H9 (cell line): ENCODE measurements at regions not wholly inside any gene's neighbourhood (a gene's known extent, or its start where the extent isn't known, plus 50 kb on each side); places are given as distances from the start of the nearest gene placed in this dataset.

Experiments
- DNase-seq: peaks from one replicate; pipeline ENCODE4 v3.0.0-alpha.2; 2017
- H2AFZ ChIP-seq: one replicate; pipeline ENCODE4 v1.6.1; 2013; ENCODE audit warnings: mild to moderate bottlenecking, low read length, control low read depth, moderate library complexity
- H2AK5ac ChIP-seq: 2 replicates; pipeline ENCODE4 v1.6.1; 2013; ENCODE audit warnings: low read length, control low read depth, mixed read lengths; ENCODE audit not compliant: insufficient read length
- H2BK120ac ChIP-seq: one replicate; pipeline ENCODE4 v1.6.1; 2013; ENCODE audit warnings: low read depth, mild to moderate bottlenecking, low read length, control low read depth, inconsistent platforms; ENCODE audit not compliant: poor library complexity, severe bottlenecking
- H2BK12ac ChIP-seq: 2 replicates; pipeline ENCODE4 v1.6.1; 2013; ENCODE audit warnings: low read length, control low read depth, mixed read lengths, low read depth; ENCODE audit not compliant: insufficient read length
- H2BK15ac ChIP-seq: 2 replicates; pipeline ENCODE4 v1.6.1; 2013; ENCODE audit warnings: low read depth, low read length, control low read depth
- H2BK20ac ChIP-seq: one replicate; pipeline ENCODE4 v1.6.1; 2013; ENCODE audit warnings: low read depth, mild to moderate bottlenecking, low read length, control low read depth, inconsistent platforms; ENCODE audit not compliant: poor library complexity, severe bottlenecking
- H2BK5ac ChIP-seq: 2 replicates; pipeline ENCODE4 v1.6.1; 2013; ENCODE audit warnings: low read length, control low read depth, mixed read lengths; ENCODE audit not compliant: insufficient read length
- H3K14ac ChIP-seq: 2 replicates; pipeline ENCODE4 v1.6.1; 2013; ENCODE audit warnings: low read length, control low read depth; ENCODE audit not compliant: insufficient read depth
- H3K18ac ChIP-seq: 2 replicates; pipeline ENCODE4 v1.6.1; 2013; ENCODE audit warnings: low read depth, mild to moderate bottlenecking, mixed read lengths, low read length, control low read depth; ENCODE audit not compliant: insufficient read length
- H3K23ac ChIP-seq: 2 replicates; pipeline ENCODE4 v1.6.1; 2013; ENCODE audit warnings: low read length, control low read depth, mixed read lengths, low read depth; ENCODE audit not compliant: insufficient read length
- H3K23me2 ChIP-seq: 2 replicates; pipeline ENCODE4 v1.6.1; 2013; ENCODE audit warnings: low read depth, mild to moderate bottlenecking, mixed read lengths, low read length, control low read depth; ENCODE audit not compliant: insufficient read length, poor library complexity, severe bottlenecking
- H3K27ac ChIP-seq: 2 replicates; pipeline ENCODE4 v1.5.1; 2013; ENCODE audit warnings: low read length, control low read depth, mixed read lengths, low read depth; ENCODE audit not compliant: insufficient read length
- H3K27me3 ChIP-seq: 2 replicates; pipeline ENCODE4 v1.6.1; 2013; ENCODE audit warnings: low read length, control low read depth, inconsistent platforms; ENCODE audit not compliant: insufficient read depth
- H3K4ac ChIP-seq: 2 replicates; pipeline ENCODE4 v1.6.1; 2013; ENCODE audit warnings: low read depth, mild to moderate bottlenecking, control low read depth, inconsistent platforms, low read length, moderate library complexity
- H3K4me1 ChIP-seq: 2 replicates; pipeline ENCODE4 v1.6.1; 2013; ENCODE audit warnings: low read length, control low read depth, inconsistent platforms; ENCODE audit not compliant: insufficient read depth
- H3K4me2 ChIP-seq: 2 replicates; pipeline ENCODE4 v1.6.1; 2013; ENCODE audit warnings: low read length, control low read depth, mixed read lengths; ENCODE audit not compliant: insufficient read length, insufficient read depth
- H3K56ac ChIP-seq: 2 replicates; pipeline ENCODE4 v1.6.1; 2013; ENCODE audit warnings: low read depth, mild to moderate bottlenecking, mixed read lengths, low read length, control low read depth; ENCODE audit not compliant: insufficient read length
- H3K79me1 ChIP-seq: 2 replicates; pipeline ENCODE4 v1.6.1; 2013; ENCODE audit warnings: low read depth, mild to moderate bottlenecking, moderate library complexity, low read length, control low read depth, inconsistent platforms; ENCODE audit not compliant: insufficient read depth, poor library complexity, severe bottlenecking
- H3K79me2 ChIP-seq: 2 replicates; pipeline ENCODE4 v1.6.1; 2013; ENCODE audit warnings: low read length, control low read depth, inconsistent platforms; ENCODE audit not compliant: insufficient read depth
- H3K9ac ChIP-seq: 2 replicates; pipeline ENCODE4 v1.6.1; 2013; ENCODE audit warnings: low read length, control low read depth, mixed read lengths; ENCODE audit not compliant: insufficient read length; ENCODE audit errors: extremely low read depth
- H3K9me3 ChIP-seq: one replicate; pipeline ENCODE4 v1.6.1; 2013; ENCODE audit warnings: low read depth, low read length, inconsistent platforms; ENCODE audit not compliant: control insufficient read depth
- H3T11ph ChIP-seq: one replicate; pipeline ENCODE4 v1.6.1; 2013; ENCODE audit warnings: mild to moderate bottlenecking, low read length, control low read depth, inconsistent platforms
- H4K20me1 ChIP-seq: one replicate; pipeline ENCODE4 v1.6.1; 2013; ENCODE audit not compliant: control insufficient read depth, insufficient read length, insufficient read depth
- H4K5ac ChIP-seq: 2 replicates; pipeline ENCODE4 v1.6.1; 2013; ENCODE audit warnings: low read depth, mild to moderate bottlenecking, mixed read lengths, low read length, control low read depth; ENCODE audit not compliant: insufficient read length
- H4K8ac ChIP-seq: replicated peaks from 2 replicates; pipeline ENCODE4 v1.6.1; 2013; ENCODE audit warnings: low read length, control low read depth, mixed read lengths, low read depth; ENCODE audit not compliant: insufficient read length
- H4K91ac ChIP-seq: 2 replicates; pipeline ENCODE4 v1.6.1; 2013; ENCODE audit warnings: low read depth, mild to moderate bottlenecking, moderate library complexity, mixed read lengths, low read length, control low read depth; ENCODE audit not compliant: insufficient read length
- H3K27ac Mint-ChIP-seq, 3 experiments: 2 replicates in 2 of 3; 3 replicates in 1 of 3; pipeline ENCODE4 v1.8.0; 2020 to 2021; ENCODE audit warnings: mixed read lengths in 3 of 3, mild to moderate bottlenecking in 1 of 3, moderate library complexity in 1 of 3
- H3K27me3 Mint-ChIP-seq: 2 replicates; pipeline ENCODE4 v1.8.0; 2021; ENCODE audit warnings: low read depth, mild to moderate bottlenecking, moderate library complexity, mixed read lengths
- H3K36me3 Mint-ChIP-seq, 3 experiments: 2 replicates in 2 of 3; 3 replicates in 1 of 3; pipeline ENCODE4 v1.8.0; 2020 to 2021; ENCODE audit warnings: low read depth in 3 of 3, mixed read lengths in 3 of 3; ENCODE audit not compliant: insufficient read depth in 1 of 3
- H3K4me1 Mint-ChIP-seq, 2 experiments: 2 replicates each; pipeline ENCODE4 v1.8.0; 2020; ENCODE audit warnings: mixed read lengths in 2 of 2
- H3K4me3 Mint-ChIP-seq, 2 experiments: 2 replicates in 1 of 2; 3 replicates in 1 of 2; pipeline ENCODE4 v1.8.0; 2020 to 2021; ENCODE audit warnings: mild to moderate bottlenecking in 2 of 2, mixed read lengths in 2 of 2, moderate library complexity in 1 of 2
- H3K9me3 Mint-ChIP-seq, 2 experiments: 2 replicates in 1 of 2; 3 replicates in 1 of 2; pipeline ENCODE4 v1.8.0; 2020; ENCODE audit warnings: mild to moderate bottlenecking in 2 of 2, mixed read lengths in 2 of 2, moderate library complexity in 1 of 2
- CTCF ChIP-seq: fragments of 200-600 bp; sonication (generic); conservative IDR thresholded peaks from 3 replicates; pipeline ENCODE4 v1.8.0; 2021; ENCODE audit warnings: antibody characterized with exemption, mild to moderate bottlenecking
- WGBS: extraction: QIAGEN DNeasy Blood & Tissue Kit; methylation state at CpG from one replicate; pipeline ENCODE4 v1.1.7; 2013; ENCODE audit warnings: missing lambda C conversion rate, low lambda C conversion rate, mixed read lengths; ENCODE audit not compliant: insufficient read length; ENCODE audit errors: extremely low coverage; 5-methylcytosine and 5-hydroxymethylcytosine counted together

- Histone ChIP-seq H4K20me1 (no peaks in the 10 kb centered on the region), H3K14ac (no peak overlapping the region), H3K4me2 (no peak overlapping the region), H2AFZ (peak overlapping the region; percentile 48), H4K91ac (no peak overlapping the region), H3K56ac (no peak overlapping the region), H2BK20ac (no peak overlapping the region), H3K27me3 (no peaks in the 10 kb centered on the region), H3K23me2 (no peaks in the 10 kb centered on the region), H3K79me1 (no peaks in the 10 kb centered on the region), H2BK120ac (no peak overlapping the region), H3K9me3 (no peaks in the 10 kb centered on the region), H3T11ph (no peak overlapping the region), H3K18ac (no peak overlapping the region), H3K23ac (no peak overlapping the region), H3K79me2 (no peaks in the 10 kb centered on the region), H3K27ac (no peak overlapping the region), H2BK12ac (no peak overlapping the region), H3K9ac (no peak overlapping the region), H2BK5ac (no peak overlapping the region), H4K8ac (no peak overlapping the region), H2BK15ac (no peak overlapping the region), H3K4ac (no peak overlapping the region), H3K4me1 (no peaks in the 10 kb centered on the region), H2AK5ac (no peak overlapping the region), H4K5ac (no peak overlapping the region)
- no peak for DNase-seq
- no peak overlapping the region for H3K4me3 Mint-ChIP-seq
- no peaks in the 10 kb centered on the region for H3K36me3 Mint-ChIP-seq
- H3K27me3 Mint-ChIP-seq: no peaks in the 10 kb centered on the region
- H3K9me3 Mint-ChIP-seq: 0 out of 5 replicates have a peak, but pooled peaks cover 0 to 2% of the 10 kb centered on the region in 2 experiments
- no peak overlapping the region for H3K27ac Mint-ChIP-seq
- peaks cover 0 to 5% of the 10 kb centered on the region in 2 experiments; a peak in 1 of 4 replicates for H3K4me1 Mint-ChIP-seq
- no CpG with 5 or more reads among the region's 6 CpGs for WGBS
- no peak for TF ChIP-seq CTCF
Observed at GRCh38 chr11:105368711-105369110, 229.1 kb upstream of the CARD18 start.
